SIG-M5 treated with dmso at 0.1 percent for 504 hours (cell line): ENCODE measurements at regions not wholly inside any gene's neighbourhood (a gene's known extent, or its start where the extent isn't known, plus 50 kb on each side); places are given as distances from the start of the nearest gene placed in this dataset.

ENCODE experiments used
- DNase-seq: peaks from one replicate; lab custom pipeline; 2025; ENCODE audit not compliant: unreplicated experiment; lab: John Stamatoyannopoulos, UW

- no peak for DNase-seq
Observed at GRCh38 chr15:53462651-53463050, 296.8 kb downstream of the WDR72 start.

GRCh38 chr15:53461677-53462076, 297.8 kb downstream of the WDR72 start:
- DNase-seq: no peak

- no peak for DNase-seq
Observed at GRCh38 chr15:53458736-53459135, 300.7 kb downstream of the WDR72 start.

- DNase-seq: no peak
Observed at GRCh38 chr15:53457479-53457878, 302.0 kb downstream of the WDR72 start.

GRCh38 chr15:53454843-53455721, 304.4 kb downstream of the WDR72 start:
- DNase-seq: peak; percentile 18

GRCh38 chr15:53454535-53454842, 305.0 kb downstream of the WDR72 start:
- no peak for DNase-seq

GRCh38 chr15:53453253-53454105, 306.0 kb downstream of the WDR72 start:
- DNase-seq: no peak

- DNase-seq: no peak
Observed at GRCh38 chr15:53448232-53449015, 311.0 kb downstream of the WDR72 start.

- DNase-seq: no peak
Observed at GRCh38 chr15:53447742-53448141, 311.7 kb downstream of the WDR72 start.

GRCh38 chr15:53447053-53447574, 312.3 kb downstream of the WDR72 start:
- no peak for DNase-seq

- no peak for DNase-seq
Observed at GRCh38 chr15:53446376-53446775, 313.1 kb downstream of the WDR72 start.

- no peak for DNase-seq
Observed at GRCh38 chr15:53445531-53445930, 313.9 kb downstream of the WDR72 start.

GRCh38 chr15:53437985-53438841, 321.2 kb downstream of the WDR72 start:
- no peak for DNase-seq

- no peak for DNase-seq
Observed at GRCh38 chr15:53437366-53437765, 322.1 kb downstream of the WDR72 start.

GRCh38 chr15:53434174-53434678, 325.2 kb downstream of the WDR72 start:
- no peak for DNase-seq

GRCh38 chr15:53416219-53416940, 343.1 kb downstream of the WDR72 start:
- no peak for DNase-seq

GRCh38 chr15:53414167-53414566, 345.3 kb downstream of the WDR72 start:
- no peak for DNase-seq

- no peak for DNase-seq
Observed at GRCh38 chr15:53412542-53412941, 346.9 kb downstream of the WDR72 start.

GRCh38 chr15:53404930-53405493, 354.5 kb downstream of the WDR72 start:
- no peak for DNase-seq
